GM19372 (cell line): ENCODE measurements at regions not wholly inside any gene's neighbourhood (a gene's known extent, or its start where the extent isn't known, plus 50 kb on each side); places are given as distances from the start of the nearest gene placed in this dataset.
"Not testable (repeated sequence)": the region's sequence is repeated elsewhere in the genome, so short reads cannot be mapped to it uniquely, and the experiment has no call there.

Experiments
- ATAC-seq: cut with Tn5 transposase; IDR thresholded peaks from one replicate; pipeline ENCODE4 v1.9.1; 2021; ENCODE audit warnings: mild to moderate bottlenecking, low read depth, moderate library complexity; ENCODE audit not compliant: unreplicated experiment

DNA sequence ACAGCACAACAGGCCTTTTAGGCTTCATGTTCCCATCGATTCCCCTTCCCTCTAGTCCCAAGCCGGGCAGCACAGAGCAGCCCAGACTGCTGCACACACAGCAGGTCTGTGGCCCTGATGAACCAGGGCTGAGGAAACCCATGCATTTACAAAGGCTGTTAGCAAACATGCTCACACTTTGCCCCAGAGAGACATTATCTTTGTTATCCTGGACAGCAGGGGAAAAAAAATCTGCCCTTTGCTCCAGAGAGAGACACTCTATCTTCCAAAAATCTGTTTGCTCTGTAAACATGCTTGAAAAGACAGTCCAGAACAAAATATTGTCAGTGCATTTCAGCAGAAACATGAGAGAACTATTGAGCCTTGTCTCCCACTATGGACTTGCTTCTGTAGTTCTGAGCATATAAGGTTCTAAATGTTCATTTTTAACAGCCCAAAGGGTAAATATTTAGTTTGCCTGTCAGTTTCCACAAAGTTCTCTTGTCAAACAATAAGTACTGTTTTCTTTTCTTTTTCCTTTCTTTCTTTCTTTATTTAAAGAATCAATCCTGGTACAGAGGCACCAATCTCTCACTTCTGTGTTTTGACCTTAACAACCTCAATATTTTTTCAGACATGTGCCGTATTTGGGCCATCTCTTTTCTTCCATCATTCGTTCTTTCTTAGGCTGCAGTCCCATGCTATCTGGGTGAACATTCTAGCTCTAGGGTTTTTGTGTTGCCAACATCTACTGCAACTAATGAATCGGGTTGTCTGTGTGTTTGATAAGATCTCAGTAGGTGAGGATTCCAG lies 468.0 kb downstream of the EPM2A start:
- ATAC-seq, result no peak

DNA sequence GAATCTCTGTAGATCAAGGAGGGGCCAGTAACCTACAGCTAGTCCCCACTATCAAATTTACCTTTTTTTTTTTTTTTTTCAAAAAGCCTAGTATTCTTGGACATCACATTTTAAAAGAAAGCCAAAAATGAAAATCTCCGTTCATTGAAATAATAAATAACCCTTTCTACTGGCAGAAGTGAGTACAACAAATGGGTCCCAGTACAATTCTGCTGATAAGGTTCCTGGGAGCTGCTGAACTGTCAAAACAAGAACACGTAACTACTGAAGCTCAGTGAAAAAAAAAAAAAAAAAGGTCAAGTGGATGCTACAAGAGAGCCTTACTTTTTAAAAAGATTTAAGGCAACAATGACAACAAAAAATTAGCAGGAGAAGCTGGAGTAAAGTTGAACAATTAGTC lies 464.9 kb downstream of the EPM2A start:
- no peak for ATAC-seq

DNA sequence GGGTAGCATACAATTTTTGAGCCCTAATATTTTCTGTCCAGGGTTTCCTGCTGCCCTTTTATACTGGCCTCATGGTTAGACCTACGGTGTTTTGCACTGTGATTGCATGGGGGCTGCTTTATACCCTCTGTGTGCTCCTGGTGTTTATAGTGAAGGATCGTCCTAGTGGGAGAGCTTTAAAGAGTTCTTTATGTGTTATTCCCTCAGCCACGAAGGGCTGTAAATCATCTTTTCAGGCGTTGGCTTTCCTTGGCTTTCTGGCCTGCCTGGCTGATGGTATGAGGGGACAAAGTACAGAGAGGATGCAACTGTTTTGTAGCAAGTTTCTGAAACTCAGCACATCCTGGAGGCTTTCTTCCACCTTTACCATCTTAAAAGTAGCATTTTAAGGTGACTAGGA lies 464.3 kb downstream of the EPM2A start:
- ATAC-seq, result no peak

DNA sequence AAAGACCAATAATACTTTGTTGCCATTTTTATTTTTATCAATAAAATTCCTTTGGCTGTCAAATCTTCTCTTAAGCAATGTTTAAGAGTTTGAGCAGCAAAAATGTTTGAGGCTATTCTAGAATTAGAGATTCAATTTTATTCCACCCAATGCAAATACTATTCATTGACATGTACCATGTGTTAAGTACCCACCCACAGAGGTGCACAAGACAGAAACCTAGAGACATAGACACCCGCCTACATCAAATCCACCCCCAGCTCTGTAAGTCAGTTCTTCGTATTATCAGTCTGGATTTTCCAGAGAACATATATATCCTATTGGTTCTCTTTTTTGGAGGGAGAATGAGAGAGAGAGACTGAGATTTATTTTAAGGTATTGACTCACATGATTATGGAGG lies 463.7 kb downstream of the EPM2A start:
- no peak for ATAC-seq

DNA sequence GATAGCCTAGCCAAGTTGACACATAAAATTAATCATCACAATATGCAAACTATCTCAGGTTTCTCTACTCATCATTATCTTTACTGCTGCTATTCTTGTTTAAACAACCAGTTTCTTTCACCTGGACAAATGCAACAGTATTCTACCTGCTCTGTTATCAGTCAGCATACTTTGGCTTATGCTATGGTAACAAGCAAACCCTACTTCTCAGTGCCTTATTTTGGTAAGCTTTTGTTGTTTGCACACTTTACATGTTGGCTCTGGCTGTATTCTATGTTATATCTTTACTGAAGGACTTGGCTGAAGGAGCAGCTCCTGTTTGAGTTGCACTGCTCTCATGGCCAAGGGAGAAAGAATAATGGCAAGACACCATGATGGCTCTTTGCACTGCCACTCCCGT lies 463.1 kb downstream of the EPM2A start:
- ATAC-seq, result no peak

DNA sequence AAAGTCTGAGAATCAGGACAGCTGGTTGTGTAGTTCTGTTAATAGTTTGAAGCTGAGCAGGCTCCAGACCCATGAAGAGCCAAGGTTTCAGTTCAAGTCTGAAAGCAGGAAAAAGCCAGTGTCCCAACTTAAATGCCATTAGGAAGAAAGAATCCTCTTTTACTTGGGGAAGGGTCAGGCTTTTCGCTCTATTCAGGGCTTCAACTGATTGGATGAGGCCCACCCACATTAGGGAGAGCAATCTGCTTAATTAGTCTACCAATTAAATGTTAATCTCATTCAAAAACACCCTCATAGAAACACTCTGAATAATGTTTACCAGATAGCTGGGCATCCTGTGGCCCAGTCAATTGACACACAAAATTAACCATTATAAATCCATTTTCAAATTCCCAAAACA lies 462.2 kb downstream of the EPM2A start:
- ATAC-seq, result no peak

DNA sequence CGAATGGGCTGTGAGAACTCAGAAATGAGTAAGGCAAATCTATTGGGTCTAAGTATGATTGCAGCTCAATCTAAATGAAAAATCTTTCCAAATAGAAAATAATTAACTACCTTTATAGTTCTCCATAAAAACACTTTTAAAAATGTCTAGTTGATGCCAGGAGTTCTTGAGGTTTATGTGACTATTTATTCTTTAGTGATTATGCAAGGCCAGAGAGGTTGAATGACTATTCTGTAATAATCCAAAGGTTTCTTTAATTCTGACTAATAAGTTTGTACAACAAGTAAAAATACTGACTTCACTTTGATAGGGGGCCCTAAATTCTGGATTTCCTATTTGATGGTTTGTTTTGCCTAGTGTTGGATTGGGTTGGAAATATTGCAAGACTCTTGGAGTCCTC lies 461.2 kb downstream of the EPM2A start:
- no peak for ATAC-seq

DNA sequence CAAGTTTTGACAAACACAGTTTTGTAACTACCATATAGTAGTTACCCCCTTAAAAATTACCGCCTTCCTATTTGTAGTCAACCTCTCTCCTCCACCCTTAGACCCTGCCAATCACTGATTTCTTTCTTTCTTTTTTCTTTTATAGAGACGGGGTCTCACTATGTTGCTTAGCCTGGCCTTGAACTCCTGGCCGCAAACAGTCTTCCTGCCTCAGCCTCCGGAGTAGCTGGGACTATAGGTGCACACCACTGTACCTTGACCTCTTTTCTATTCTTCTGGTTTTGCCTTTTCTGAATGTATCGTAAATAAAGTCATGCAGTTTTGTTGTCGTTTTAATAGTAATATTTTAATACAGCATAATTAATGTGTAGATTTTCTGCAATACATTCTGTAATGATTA lies 460.3 kb downstream of the EPM2A start:
- no peak for ATAC-seq

DNA sequence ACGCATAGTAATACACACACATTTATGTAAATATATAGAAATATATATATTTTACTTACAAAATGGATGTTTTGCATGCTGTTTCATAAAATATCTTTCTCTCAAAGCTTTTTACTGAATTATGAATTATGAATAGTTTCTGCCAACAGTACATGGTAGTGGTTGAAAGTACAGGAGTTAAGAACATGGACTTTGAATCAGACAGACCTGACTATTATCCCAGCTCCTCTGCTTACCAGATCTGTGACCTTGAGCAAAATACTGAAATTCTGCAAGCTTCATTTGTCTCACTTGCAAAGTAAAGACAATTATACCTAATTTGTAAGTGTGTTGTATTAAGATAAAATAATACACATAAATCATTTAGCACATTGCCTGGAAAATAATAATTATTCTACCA lies 459.5 kb downstream of the EPM2A start:
- ATAC-seq, result no peak

DNA sequence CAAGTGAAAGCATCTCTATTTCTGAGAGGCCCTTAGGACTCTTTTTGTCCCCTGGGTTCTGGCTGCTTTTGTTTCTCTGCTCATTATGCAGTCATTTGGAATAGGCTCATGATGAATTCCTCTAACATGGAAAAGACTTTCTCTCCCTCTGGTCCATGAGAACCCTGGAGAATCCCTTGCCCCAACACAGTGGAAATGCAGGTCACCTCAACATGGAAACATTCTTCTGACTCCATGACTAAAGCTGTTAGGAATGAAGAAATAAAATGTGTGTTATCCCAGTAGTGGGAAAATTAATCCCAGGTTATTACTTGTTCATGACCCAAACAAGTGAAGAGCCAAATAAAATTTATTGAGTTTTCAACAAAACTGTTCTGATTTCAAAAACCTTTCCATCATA lies 458.6 kb downstream of the EPM2A start:
- no peak for ATAC-seq

DNA sequence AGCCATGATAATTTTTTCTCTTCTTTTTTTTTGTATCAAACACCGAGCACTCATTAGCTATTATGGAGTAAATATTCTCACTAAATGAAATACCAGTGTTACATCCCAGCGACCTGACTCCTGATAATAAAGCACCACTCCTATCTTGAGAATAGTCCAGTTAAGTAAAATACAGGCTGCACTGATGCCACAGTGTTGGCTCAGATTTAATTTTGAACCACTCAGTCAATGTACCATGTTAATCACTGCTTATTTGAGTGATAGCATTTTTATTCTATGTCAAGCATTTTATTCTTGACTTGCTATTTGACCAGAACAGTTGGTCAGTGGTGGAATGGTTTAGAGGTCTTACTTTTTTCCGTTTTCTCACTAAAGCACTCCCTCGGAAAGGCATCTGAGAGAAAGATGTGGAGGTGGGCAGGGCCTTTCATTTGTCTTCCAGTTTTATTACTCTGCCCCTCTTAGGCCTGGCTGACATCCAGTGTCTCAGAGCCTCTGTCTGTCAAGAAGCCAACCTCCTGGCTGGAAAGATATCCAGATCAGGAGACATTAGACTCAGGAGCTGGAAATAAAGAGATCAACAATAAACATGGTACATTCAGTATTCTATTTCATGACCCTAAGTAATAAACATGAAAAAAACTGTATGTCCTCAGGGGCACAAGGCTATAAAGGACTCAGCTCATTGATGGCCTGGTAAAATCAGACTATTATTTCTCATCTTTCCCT lies 457.8 kb downstream of the EPM2A start:
- ATAC-seq, result no peak

DNA sequence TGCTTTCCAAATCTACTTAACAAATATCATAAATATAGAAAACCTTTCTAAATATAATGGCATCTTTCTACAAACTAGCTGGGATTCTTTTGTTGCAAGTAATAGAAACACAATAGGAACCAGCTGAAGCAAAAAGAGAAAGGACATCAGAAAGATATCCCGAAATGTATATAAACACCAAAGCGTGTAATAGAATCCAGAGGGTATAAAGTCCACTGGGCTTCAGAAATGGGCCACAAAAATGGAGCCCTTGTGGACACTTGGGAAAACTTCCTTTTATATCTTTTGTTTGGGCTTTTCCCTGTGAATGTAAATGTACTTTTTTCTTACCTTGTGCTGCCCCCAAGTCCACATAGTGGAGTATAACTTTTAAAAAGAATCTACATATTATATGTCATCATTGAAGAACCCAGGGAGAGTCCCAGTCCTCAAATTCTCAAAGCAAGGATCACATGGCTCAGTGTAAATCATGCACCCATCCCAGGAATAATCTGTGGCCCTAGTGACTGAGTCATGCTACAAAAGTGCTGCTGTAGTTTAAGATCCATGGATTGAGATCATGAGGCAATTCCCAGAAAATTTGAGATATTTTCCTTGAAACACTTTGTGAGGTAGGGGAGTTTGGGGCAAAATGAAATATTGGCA lies 457.0 kb downstream of the EPM2A start:
- no peak for ATAC-seq

DNA sequence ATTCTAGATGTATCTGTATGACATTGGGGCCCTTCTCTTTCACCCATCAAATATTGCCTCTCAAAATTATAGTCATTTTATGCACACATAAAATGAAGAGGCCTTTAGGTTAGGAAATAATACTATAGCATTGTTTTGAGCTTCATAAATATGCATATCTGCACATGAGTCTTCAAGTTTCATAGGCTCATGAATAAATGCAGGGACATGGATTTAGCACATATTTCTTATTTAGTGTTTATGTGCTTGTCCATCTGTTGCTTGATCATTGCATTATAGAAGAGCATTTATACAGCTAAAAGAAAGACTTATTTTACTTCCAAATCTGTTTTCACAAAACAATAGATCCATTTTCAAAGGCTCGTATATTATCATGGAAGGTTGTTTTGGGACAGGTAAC lies 455.8 kb downstream of the EPM2A start:
- no peak for ATAC-seq

DNA sequence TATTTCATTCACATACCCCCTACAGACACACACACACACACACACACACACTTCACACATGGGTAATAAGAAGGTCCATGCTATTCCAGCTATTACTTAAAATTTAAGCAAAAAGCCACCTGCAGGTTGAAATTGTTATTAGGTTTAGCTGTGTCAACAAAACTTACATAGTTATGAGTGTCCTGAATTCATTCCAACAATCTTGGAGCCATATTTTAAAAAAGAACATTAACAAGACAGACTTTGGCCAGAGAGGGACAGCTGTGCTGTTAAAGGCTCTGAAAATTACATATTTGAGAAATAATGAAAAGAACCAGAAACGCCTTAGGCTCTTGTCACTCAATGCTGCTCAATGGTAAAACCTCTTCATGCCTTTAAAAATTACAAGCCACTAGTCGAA lies 455.3 kb downstream of the EPM2A start:
- no peak for ATAC-seq

DNA sequence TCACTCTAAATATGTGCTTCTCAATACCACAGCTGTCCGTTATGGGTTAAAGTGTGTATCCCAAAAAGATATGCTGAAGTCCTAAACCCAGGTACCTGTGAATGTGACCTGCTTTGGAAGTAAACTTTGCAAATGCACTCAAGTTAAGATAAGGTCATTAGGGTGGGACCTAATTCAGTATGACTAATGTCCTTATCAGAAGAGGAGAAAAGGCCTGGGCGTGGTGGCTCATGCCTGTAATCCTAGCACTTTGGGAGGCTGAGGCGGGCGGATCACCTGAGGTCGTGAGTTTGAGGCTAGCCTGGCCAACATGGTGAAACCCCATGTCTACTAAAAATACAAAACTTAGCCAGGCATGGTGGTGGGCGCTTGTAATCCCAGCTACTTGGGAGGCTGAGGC lies 452.1 kb downstream of the EPM2A start:
- ATAC-seq, result not testable (repeated sequence)

DNA sequence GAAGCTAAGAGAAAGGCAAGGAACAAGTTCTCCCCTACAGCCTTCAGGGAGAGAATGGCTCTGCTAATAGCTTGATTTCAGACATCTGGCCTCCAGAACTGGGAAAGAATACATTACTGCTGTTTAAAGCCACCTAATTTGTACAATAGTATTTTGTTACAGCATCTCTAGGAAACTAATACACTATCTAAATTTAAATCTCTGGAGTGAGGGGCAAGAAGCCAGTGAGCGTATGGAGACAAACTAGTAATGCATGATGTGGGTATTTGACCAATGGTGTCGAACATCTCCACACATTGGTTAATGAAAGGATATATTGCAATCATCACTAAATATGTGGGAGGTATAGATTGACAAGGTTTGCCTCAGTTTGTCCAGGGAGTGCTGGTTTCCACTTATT lies 451.5 kb downstream of the EPM2A start:
- no peak for ATAC-seq

DNA sequence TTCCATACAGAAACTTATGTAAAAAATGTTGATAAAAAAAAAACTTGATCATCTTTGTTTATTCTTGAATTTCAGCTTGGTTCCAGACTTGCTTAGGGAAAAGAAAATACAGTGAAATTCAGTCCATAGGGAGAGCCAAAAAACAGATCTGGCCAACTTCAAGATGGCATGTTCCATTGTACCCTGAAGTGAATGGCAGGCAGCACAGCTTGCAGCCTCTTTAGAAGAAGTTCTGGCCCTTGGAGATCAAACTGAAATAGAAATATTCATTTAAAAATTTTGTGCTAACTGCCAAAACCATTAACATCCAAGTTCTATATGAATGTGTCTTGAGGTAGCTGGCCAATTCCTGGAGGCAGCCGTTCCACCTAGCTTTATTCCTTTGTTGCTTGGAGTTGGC lies 448.4 kb downstream of the EPM2A start:
- ATAC-seq, result no peak

DNA sequence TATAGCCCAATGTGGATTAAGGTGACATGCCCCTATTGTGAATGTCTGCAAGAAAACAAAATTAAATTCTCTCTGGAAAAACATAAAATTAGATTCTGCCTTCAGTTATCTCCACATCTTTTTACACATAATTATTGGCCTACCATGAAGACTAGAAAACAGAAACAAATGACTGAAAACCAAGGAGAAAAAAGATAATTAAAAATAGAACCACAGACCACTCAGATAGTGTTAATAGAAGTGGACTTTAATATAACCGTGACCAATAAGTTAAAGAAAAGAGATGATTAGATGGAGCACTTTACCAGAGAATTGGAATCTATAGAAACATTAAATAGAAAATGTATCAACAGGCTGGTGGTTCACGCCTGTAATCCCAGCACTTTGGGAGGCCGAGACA lies 445.7 kb downstream of the EPM2A start:
- ATAC-seq, result no peak

DNA sequence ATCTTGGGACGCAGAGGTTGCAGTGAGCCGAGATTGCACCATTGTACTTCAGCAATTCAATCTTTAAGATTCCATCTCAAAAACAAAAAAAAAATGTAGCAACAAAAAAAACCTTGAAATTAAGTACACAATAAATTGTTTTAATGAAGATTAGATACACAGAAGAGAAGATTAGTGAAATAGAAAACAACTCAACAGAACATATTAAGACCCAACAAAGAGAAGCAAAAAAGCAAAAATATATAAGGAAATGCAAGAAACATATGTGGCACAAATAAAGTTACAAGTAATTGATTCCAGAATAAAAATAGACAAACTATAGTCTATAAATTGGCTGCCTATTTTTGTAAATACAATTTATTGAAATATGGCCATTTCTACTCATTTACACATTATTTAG lies 445.2 kb downstream of the EPM2A start:
- ATAC-seq, result no peak

DNA sequence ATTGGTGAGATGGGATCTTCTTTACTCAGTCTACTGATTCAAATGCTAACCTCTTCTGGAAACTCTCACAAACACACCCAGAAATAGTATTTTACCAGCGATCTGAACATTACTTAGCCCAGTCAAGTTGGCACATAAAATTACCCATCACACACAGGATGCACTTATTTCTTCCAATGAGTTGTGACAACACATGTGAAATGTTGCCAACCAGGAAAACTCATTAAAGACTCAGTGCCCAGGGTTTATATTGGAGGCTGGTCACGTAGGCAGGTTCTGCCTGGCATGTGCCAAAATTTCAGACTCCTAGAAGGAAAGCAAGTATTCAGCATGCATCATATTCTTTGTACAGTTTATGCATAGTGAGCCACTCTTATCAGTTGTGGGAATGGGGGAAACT lies 443.3 kb downstream of the EPM2A start:
- ATAC-seq, result no peak

DNA sequence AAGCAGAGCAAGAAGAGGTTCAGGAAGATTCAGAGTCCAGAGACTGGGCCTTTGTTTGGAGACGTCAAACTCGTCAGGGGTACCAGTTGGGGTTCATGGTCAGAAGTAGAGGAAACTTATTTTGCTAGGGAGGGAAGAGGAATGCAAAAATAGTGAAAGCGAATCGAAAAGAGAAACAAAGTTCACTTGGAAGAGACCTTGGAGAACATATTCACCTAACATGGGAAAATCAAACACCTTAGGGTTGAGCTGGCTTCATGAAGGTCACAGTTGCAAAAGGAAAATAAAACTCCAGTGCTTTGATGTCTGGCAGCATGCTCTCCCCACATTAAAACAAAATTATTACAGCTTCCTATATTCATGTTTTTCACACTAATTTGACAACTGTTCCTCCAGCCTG lies 440.4 kb downstream of the EPM2A start:
- ATAC-seq, result no peak

DNA sequence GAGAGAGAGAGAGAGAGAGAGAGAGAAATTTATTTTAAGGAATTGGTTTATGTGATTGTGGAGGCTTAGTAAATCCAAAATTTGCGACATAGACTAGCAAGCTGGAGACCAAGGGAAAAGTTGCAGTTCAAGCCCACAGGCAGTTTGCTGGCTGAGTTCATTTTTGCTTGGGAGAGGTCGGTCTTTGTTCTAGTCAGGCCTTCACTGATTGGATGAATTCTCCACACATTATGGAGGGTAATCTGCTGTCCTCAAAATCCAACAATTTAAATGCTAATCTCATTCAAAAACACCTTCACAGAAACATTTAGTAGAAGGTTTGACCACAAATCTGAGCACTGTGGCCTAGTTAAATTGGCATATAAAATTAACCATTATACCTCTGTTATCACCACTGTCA lies 439.6 kb downstream of the EPM2A start:
- ATAC-seq, result no peak
